GM13976 (cell line): ENCODE measurements at regions not wholly inside any gene's neighbourhood (a gene's known extent, or its start where the extent isn't known, plus 50 kb on each side); places are given as distances from the start of the nearest gene placed in this dataset.

Source experiments
- DNase-seq: peaks from one replicate; pipeline ENCODE4 v3.0.0; 2012; ENCODE audit warnings: low spot score
- CTCF ChIP-seq: IDR thresholded peaks from 2 replicates; pipeline ENCODE4 v1.5.1; 2012; ENCODE audit warnings: borderline replicate concordance, mild to moderate bottlenecking; ENCODE audit not compliant: insufficient read depth; ENCODE audit errors: extremely low read depth, missing control alignments, control extremely low read depth
- in situ Hi-C: fragments of 300-500 bp; cut with MboI; formaldehyde crosslinking; loops from one replicate; pipeline ENCODE4 v1.12.0; 2022; ENCODE audit warnings: low sequenced_read_pairs, mixed read lengths, inconsistent platforms; ENCODE audit not compliant: unreplicated experiment

GRCh38 chr6:167738386-167738785, 88.3 kb upstream of the AFDN start:
- TF ChIP-seq CTCF: no peak
- no peak for DNase-seq
- in situ Hi-C loops: no loop called here

- in situ Hi-C loops: no loop called here
- no peak for TF ChIP-seq CTCF
- no peak for DNase-seq
Measured at GRCh38 chr6:167739721-167740475, 86.8 kb upstream of the AFDN start.

GRCh38 chr6:167742719-167743303, 83.9 kb upstream of the AFDN start:
- in situ Hi-C loops: no loop called here
- DNase-seq: no peak

DNA sequence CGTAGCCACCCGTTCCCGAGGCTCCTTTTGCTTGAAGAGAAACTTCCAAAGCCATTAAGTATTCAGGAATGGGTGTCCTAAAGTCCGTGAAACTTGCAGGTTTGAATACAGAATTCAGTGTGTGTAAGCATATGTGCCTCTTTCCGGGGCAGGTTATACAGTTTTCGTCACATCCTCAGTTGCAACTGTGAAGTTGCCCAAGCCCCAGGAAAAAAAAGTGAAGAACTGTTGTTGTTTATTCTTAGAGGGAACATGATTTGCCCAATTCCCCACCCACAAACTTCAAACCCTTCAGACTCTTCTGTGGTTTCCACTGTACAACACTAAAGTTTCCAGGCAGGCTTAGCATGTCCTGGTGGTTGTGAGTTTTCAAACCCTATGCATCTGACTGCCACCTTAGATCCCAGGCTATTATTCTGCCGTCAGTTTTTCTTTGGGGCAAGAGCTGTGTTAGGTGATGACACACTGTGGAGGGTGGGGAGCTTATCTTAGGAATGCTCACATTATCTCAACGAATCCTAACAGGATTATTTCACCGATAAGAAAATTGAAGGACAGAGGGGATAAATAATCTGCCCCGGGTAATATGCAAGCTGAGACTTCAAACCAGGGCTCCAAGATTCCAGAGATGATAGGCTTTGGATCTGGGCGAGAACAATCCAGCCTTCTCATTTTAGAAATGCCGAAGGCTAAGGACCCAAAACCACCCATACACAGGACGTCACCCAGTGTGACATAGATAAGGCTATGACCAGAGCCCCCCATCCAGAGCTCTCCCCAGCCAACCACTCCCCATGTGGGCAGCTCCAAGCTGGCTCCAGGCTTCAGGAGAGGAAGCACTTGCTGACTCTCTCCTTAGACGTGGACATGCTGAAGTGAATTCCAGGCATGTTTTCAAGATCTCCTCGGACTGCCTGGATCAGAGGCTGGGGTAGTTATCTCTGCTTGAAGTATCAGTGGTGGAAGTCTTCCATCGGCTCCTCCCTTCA, 81.7 kb upstream of the AFDN start:
- no peak for TF ChIP-seq CTCF
- in situ Hi-C loops: no loop called here
- DNase-seq: no peak

More at GRCh38 chr6:167742719-167743303, 83.9 kb upstream of the AFDN start:
- TF ChIP-seq CTCF: no peak

GRCh38 chr6:167745670-167746389, 80.9 kb upstream of the AFDN start:
- no peak for TF ChIP-seq CTCF
- DNase-seq: no peak
- in situ Hi-C loops: no loop called here
